A549 (cell line): ENCODE measurements at regions not wholly inside any gene's neighbourhood (a gene's known extent, or its start where the extent isn't known, plus 50 kb on each side); places are given as distances from the start of the nearest gene placed in this dataset.

Experiments
- ATAC-seq, 2 experiments: fragments of 200-7000 bp in 1 of 2; fragments of >200 bp in 1 of 2; cut with Nextera tagmentation in 1 of 2; cut with Tn5 transposase in 1 of 2; 3 replicates each; pipeline versions ENCODE4 v1.8.0 to v1.9.1; 2018 to 2020; ENCODE audit warnings: mild to moderate bottlenecking in 1 of 2, moderate library complexity in 1 of 2
- CTCF ChIA-PET: fragments of 300-600 bp; sonication (Branson Sonifier 250); formaldehyde crosslinking; extraction: SDS; loops from one replicate; lab custom pipeline; 2021; ENCODE audit warnings: antibody characterized with exemption, inconsistent platforms; lab: Yijun Ruan, JAX
- POLR2A ChIA-PET: fragments of 350-600 bp; formaldehyde crosslinking; extraction: SDS; loops from one replicate; lab custom pipeline; 2021; ENCODE audit warnings: antibody characterized with exemption, inconsistent platforms; lab: Yijun Ruan, JAX
- DNase-seq, 2 experiments: peaks; one replicate each; pipeline versions ENCODE4 v3.0.0 to v3.0.0-alpha.2; 2011 to 2016; ENCODE audit warnings: low read depth in 1 of 2, low spot score in 1 of 2
- FAIRE-seq: peaks from 2 replicates; lab custom pipeline; 2011; peaks lifted over from hg19 to GRCh38; lab: Jason Lieb, UNC
- H3K27ac ChIP-seq, 2 experiments: fragments of >200 bp; sonication (Bioruptor Twin); formaldehyde crosslinking; 3 replicates each; pipeline ENCODE4 v1.5.1; 2016 to 2017
- H3K4me1 ChIP-seq: fragments of >200 bp; sonication (Bioruptor Twin); formaldehyde crosslinking; 3 replicates; pipeline ENCODE4 v1.6.1; 2016
- H3K4me2 ChIP-seq: fragments of >200 bp; sonication (Bioruptor Twin); formaldehyde crosslinking; 3 replicates; pipeline ENCODE4 v1.6.1; 2016
- H3K4me3 ChIP-seq: fragments of >200 bp; sonication (Bioruptor Twin); formaldehyde crosslinking; 3 replicates; pipeline ENCODE4 v1.5.1; 2016
- H3K9me3 ChIP-seq: fragments of >200 bp; sonication (Bioruptor Twin); formaldehyde crosslinking; 3 replicates; pipeline ENCODE4 v1.6.1; 2016
- CHD4 ChIP-seq: fragments of 200-600 bp; sonication (generic); IDR thresholded peaks from 2 replicates; pipeline ENCODE4 v1.6.1; 2016; ENCODE audit warnings: antibody characterized with exemption, mild to moderate bottlenecking, borderline replicate concordance
- E2F6 ChIP-seq: IDR thresholded peaks from 2 replicates; pipeline ENCODE4 v1.6.1; 2012; ENCODE audit warnings: low read depth, borderline replicate concordance
- EP300 ChIP-seq, 2 experiments: fragments of >200 bp; sonication (Bioruptor Twin); formaldehyde crosslinking; IDR thresholded peaks; 2 replicates in 1 of 2; 3 replicates in 1 of 2; pipeline ENCODE4 v1.6.1; 2016 to 2017
- FOSB ChIP-seq: fragments of 250-450 bp; sonication (Bioruptor Pico); IDR thresholded peaks from 2 replicates; pipeline ENCODE4 v1.5.0; 2020; ENCODE audit warnings: mild to moderate bottlenecking, moderate library complexity
- HOXB5 ChIP-seq: fragments of 250-450 bp; sonication (Bioruptor Pico); IDR thresholded peaks from 2 replicates; pipeline ENCODE4 v1.5.0; 2020; ENCODE audit warnings: mild to moderate bottlenecking, moderate library complexity
- KDM1A ChIP-seq: fragments of 200-600 bp; sonication (generic); IDR thresholded peaks from 2 replicates; pipeline ENCODE4 v1.6.1; 2016; ENCODE audit warnings: low read depth, mild to moderate bottlenecking
- KDM5A ChIP-seq: fragments of 200-600 bp; sonication (generic); IDR thresholded peaks from 2 replicates; pipeline ENCODE4 v1.6.1; 2016; ENCODE audit warnings: antibody characterized with exemption, mild to moderate bottlenecking
- MAZ ChIP-seq: fragments of 150-350 bp; IDR thresholded peaks from 2 replicates; pipeline ENCODE4 v1.6.1; 2014; ENCODE audit warnings: antibody characterized with exemption, low read depth, low read length, borderline replicate concordance
- NPAS2 ChIP-seq: fragments of 250-450 bp; sonication (Bioruptor Pico); IDR thresholded peaks from 2 replicates; pipeline ENCODE4 v1.8.0; 2022; ENCODE audit warnings: mild to moderate bottlenecking, moderate library complexity, borderline replicate concordance
- NR3C1 ChIP-seq: fragments of >200 bp; sonication (Bioruptor Twin); formaldehyde crosslinking; IDR thresholded peaks from 3 replicates; pipeline ENCODE4 v1.6.1; 2017
- PHF8 ChIP-seq: fragments of 200-600 bp; sonication (generic); IDR thresholded peaks from 2 replicates; pipeline ENCODE4 v1.6.1; 2016; ENCODE audit warnings: low read depth, mild to moderate bottlenecking, antibody characterized with exemption, moderate library complexity, borderline replicate concordance
- RAD21 ChIP-seq, 2 experiments: fragments of >200 bp in 1 of 2; sonication (Bioruptor Twin) in 1 of 2; formaldehyde crosslinking in 1 of 2; IDR thresholded peaks in 1 of 2; conservative IDR thresholded peaks in 1 of 2; 2 replicates in 1 of 2; 3 replicates in 1 of 2; pipeline ENCODE4 v1.6.1; 2012 to 2018; ENCODE audit warnings: inconsistent platforms in 1 of 2
- RFX5 ChIP-seq: fragments of 450-650 bp; IDR thresholded peaks from 2 replicates; pipeline ENCODE4 v1.7.1; 2014; ENCODE audit warnings: antibody characterized with exemption, mild to moderate bottlenecking, moderate library complexity
- RNF2 ChIP-seq: fragments of 200-600 bp; sonication (generic); IDR thresholded peaks from 2 replicates; pipeline ENCODE4 v1.6.1; 2016; ENCODE audit warnings: low read depth, mild to moderate bottlenecking, antibody characterized with exemption, moderate library complexity, borderline replicate concordance
- TFCP2L1 ChIP-seq: fragments of 250-450 bp; sonication (Bioruptor Pico); IDR thresholded peaks from 2 replicates; pipeline ENCODE4 v1.5.0; 2021; ENCODE audit warnings: mild to moderate bottlenecking
- TP53 ChIP-seq: fragments of 250-450 bp; sonication (Bioruptor Pico); IDR thresholded peaks from 2 replicates; pipeline ENCODE4 v1.5.0; 2021; ENCODE audit warnings: mild to moderate bottlenecking, moderate library complexity
- ZFP36 ChIP-seq: fragments of 450-650 bp; IDR thresholded peaks from 2 replicates; pipeline ENCODE4 v1.6.1; 2014; ENCODE audit warnings: borderline replicate concordance; ENCODE audit not compliant: partially characterized antibody
- ZNF302 ChIP-seq: fragments of 250-450 bp; sonication (Bioruptor Pico); IDR thresholded peaks from 2 replicates; pipeline ENCODE4 v1.9.0; 2021; ENCODE audit warnings: inconsistent platforms, mild to moderate bottlenecking, moderate library complexity
- WGBS: methylation state at CpG from one replicate; pipeline ENCODE4 v1.1.6; 2017; ENCODE audit errors: missing lambda C conversion rate; 5-methylcytosine and 5-hydroxymethylcytosine counted together
- TF ChIP-seq, protein P1 (sequence below): fragments of >200 bp; sonication (Bioruptor Twin); formaldehyde crosslinking; IDR thresholded peaks from 2 replicates; pipeline ENCODE4 v1.6.1; 2016
- TF ChIP-seq, protein P2 (sequence below): fragments of 200-600 bp; sonication (generic); IDR thresholded peaks from 2 replicates; pipeline ENCODE4 v1.6.1; 2016; ENCODE audit warnings: antibody characterized with exemption, mild to moderate bottlenecking, moderate library complexity
- TF ChIP-seq, protein P3 (sequence below): fragments of 250-450 bp; sonication (Bioruptor Pico); IDR thresholded peaks from 2 replicates; pipeline ENCODE4 v1.5.0; 2021; ENCODE audit warnings: mild to moderate bottlenecking, moderate library complexity, borderline replicate concordance
- TF ChIP-seq, protein P4 (sequence below): fragments of 450-650 bp; IDR thresholded peaks from 2 replicates; pipeline ENCODE4 v1.6.1; 2014; ENCODE audit warnings: antibody characterized with exemption

DNA sequence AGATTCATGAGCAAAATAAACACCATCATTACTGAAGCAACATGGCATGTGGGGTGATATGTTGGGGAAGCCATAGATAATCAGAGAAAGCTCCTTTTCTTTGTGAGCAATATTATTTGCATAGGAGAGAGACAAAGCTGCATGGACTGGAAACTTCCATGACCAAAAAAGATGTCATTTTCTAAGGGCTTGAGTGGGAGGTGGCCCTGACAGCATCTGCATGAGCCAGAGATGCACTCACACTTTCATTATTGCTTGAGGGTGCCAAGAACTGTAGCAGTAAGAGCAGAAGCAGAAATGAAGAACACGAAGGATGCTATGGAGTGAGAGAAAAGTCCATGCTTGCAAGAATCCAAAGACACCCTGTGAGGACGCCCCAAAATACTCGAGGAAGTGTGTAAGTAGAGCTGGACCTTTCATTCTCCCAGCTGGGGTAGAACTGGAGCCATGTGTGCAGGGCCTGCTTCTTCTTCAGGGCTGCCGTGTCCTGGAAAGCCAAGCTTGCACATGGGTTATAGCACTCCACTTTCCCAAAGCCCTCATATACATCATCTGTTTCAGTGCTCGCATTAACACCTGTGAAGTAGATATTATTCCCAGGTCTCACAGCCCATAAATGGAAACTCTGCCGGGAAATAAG lies 851.2 kb downstream of the DHX35 start:
- H3K27ac ChIP-seq, result no peak overlapping the region
- POLR2A ChIA-PET, result no interaction called here
- no peak overlapping the region for H3K4me3 ChIP-seq
- no peak overlapping the region for H3K4me2 ChIP-seq
- DNase-seq (no peak), ATAC-seq (no peak), FAIRE-seq (no peak)
- no peak for TF ChIP-seq PHF8
- TF ChIP-seq, protein P1, sequence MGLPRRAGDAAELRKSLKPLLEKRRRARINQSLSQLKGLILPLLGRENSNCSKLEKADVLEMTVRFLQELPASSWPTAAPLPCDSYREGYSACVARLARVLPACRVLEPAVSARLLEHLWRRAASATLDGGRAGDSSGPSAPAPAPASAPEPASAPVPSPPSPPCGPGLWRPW, result no peak
- no peak for TF ChIP-seq HOXB5
- TF ChIP-seq CHD4, result no peak
- TF ChIP-seq TP53, result no peak
- no peak for TF ChIP-seq NR3C1
- TF ChIP-seq, protein P2, sequence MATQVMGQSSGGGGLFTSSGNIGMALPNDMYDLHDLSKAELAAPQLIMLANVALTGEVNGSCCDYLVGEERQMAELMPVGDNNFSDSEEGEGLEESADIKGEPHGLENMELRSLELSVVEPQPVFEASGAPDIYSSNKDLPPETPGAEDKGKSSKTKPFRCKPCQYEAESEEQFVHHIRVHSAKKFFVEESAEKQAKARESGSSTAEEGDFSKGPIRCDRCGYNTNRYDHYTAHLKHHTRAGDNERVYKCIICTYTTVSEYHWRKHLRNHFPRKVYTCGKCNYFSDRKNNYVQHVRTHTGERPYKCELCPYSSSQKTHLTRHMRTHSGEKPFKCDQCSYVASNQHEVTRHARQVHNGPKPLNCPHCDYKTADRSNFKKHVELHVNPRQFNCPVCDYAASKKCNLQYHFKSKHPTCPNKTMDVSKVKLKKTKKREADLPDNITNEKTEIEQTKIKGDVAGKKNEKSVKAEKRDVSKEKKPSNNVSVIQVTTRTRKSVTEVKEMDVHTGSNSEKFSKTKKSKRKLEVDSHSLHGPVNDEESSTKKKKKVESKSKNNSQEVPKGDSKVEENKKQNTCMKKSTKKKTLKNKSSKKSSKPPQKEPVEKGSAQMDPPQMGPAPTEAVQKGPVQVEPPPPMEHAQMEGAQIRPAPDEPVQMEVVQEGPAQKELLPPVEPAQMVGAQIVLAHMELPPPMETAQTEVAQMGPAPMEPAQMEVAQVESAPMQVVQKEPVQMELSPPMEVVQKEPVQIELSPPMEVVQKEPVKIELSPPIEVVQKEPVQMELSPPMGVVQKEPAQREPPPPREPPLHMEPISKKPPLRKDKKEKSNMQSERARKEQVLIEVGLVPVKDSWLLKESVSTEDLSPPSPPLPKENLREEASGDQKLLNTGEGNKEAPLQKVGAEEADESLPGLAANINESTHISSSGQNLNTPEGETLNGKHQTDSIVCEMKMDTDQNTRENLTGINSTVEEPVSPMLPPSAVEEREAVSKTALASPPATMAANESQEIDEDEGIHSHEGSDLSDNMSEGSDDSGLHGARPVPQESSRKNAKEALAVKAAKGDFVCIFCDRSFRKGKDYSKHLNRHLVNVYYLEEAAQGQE, result no peak
- TF ChIP-seq RNF2, result no peak
- TF ChIP-seq MAZ, result no peak
- no peak for TF ChIP-seq NPAS2 (CRISPR knock-in tag)
- no peak for TF ChIP-seq TFCP2L1
- TF ChIP-seq E2F6, result no peak
- TF ChIP-seq EP300 (IDR thresholded peaks at IDR 0.05), result no peak
- TF ChIP-seq, protein P3, sequence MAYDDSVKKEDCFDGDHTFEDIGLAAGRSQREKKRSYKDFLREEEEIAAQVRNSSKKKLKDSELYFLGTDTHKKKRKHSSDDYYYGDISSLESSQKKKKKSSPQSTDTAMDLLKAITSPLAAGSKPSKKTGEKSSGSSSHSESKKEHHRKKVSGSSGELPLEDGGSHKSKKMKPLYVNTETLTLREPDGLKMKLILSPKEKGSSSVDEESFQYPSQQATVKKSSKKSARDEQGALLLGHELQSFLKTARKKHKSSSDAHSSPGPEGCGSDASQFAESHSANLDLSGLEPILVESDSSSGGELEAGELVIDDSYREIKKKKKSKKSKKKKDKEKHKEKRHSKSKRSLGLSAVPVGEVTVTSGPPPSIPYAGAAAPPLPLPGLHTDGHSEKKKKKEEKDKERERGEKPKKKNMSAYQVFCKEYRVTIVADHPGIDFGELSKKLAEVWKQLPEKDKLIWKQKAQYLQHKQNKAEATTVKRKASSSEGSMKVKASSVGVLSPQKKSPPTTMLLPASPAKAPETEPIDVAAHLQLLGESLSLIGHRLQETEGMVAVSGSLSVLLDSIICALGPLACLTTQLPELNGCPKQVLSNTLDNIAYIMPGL (CRISPR knock-in tag), result no peak
- TF ChIP-seq KDM5A, result no peak
- TF ChIP-seq, protein P4, sequence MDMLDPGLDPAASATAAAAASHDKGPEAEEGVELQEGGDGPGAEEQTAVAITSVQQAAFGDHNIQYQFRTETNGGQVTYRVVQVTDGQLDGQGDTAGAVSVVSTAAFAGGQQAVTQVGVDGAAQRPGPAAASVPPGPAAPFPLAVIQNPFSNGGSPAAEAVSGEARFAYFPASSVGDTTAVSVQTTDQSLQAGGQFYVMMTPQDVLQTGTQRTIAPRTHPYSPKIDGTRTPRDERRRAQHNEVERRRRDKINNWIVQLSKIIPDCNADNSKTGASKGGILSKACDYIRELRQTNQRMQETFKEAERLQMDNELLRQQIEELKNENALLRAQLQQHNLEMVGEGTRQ, result no peak
- no peak for TF ChIP-seq RAD21 (conservative IDR thresholded peaks at IDR 0.05 in 1 of 2, IDR thresholded peaks at IDR 0.05 in 1 of 2)
- H3K4me1 ChIP-seq, result no peaks in the 10 kb centered on the region
- WGBS, result 11% methylated on average over 6 of the region's 6 CpGs
- CTCF ChIA-PET, result no interaction called here
- no peaks in the 10 kb centered on the region for H3K9me3 ChIP-seq

- Histone ChIP-seq H3K4me1 (no peaks in the 10 kb centered on the region), H3K9me3 (no peaks in the 10 kb centered on the region), H3K27ac (no peak overlapping the region), H3K4me3 (no peak overlapping the region), H3K4me2 (no peak overlapping the region)
- CTCF ChIA-PET, result no interaction called here
- TF ChIP-seq ZFP36 (no peak), RFX5 (no peak), FOSB (CRISPR knock-in tag) (no peak), PHF8 (no peak), ZNF302 (CRISPR knock-in tag) (no peak), KDM1A (no peak), KDM5A (no peak)
- 4% methylated on average over 2 of the region's 2 CpGs for WGBS
- POLR2A ChIA-PET, result no interaction called here
- DNase-seq (peak in 1 of 2 experiments; percentile 7), ATAC-seq (no peak), FAIRE-seq (no peak)
Observed at GRCh38 chr20:39812116-39812515, 850.0 kb downstream of the DHX35 start.
